SK-N-MC (cell line): ENCODE measurements at regions not wholly inside any gene's neighbourhood (a gene's known extent, or its start where the extent isn't known, plus 50 kb on each side); places are given as distances from the start of the nearest gene placed in this dataset.

Experiments
- EZH2 ChIP-seq: fragments of 200-600 bp; sonication (generic); IDR thresholded peaks from one replicate; pipeline ENCODE4 v1.6.1; 2017; ENCODE audit warnings: antibody characterized with exemption
- POLR2AphosphoS5 ChIP-seq: IDR thresholded peaks from 2 replicates; pipeline ENCODE4 v1.6.1; 2012; ENCODE audit warnings: mild to moderate bottlenecking, low read depth, low read length, borderline replicate concordance

DNA sequence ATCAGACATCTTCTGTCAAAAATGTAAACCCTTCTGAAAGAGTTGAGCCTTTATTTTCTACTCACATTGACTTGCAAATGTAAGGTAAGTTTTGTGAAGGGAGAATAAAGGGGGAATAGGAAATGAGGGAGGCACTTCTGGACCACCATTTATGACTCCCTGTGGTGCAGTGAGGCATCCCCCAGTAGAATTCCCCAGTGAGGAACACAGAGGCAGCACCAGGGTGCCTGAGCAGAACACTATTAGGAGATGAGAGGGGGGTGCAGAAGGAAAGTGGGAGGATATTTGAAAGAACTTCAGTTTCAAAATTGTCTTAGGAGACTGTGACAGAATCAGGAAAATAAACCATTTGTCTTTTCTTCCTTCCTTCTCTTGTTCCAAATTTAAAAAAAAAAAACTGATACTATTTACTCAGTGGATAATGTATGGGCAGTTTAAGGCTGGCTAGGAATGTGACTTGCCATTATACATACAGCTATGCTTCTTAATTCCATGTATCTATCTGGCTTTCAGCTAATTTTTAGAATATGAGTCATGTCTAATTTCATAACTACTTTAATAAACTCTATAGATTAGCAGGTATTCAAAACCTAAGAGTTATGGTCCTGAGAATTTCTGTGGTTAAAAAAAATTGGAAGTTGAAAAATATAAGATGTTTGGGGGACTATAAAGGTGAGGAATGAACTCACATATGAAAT lies 478.1 kb upstream of the CHAC2 start:
- no peak for TF ChIP-seq POLR2AphosphoS5
- no peak for TF ChIP-seq EZH2
